PC-3 (cell line): ENCODE measurements at regions not wholly inside any gene's neighbourhood (a gene's known extent, or its start where the extent isn't known, plus 50 kb on each side); places are given as distances from the start of the nearest gene placed in this dataset.

Experiments
- EZH2phosphoT487 ChIP-seq: fragments of 300-600 bp; sonication (generic); IDR thresholded peaks from 2 replicates; pipeline ENCODE4 v1.6.1; 2018; ENCODE audit warnings: mild to moderate bottlenecking, antibody characterized with exemption, low read length, borderline replicate concordance
- TF ChIP-seq, protein P1 (sequence below): fragments of 300-600 bp; sonication (generic); conservative IDR thresholded peaks from 2 replicates; pipeline ENCODE4 v1.5.1; 2017; ENCODE audit warnings: antibody characterized with exemption, low read depth, mild to moderate bottlenecking, low read length

DNA sequence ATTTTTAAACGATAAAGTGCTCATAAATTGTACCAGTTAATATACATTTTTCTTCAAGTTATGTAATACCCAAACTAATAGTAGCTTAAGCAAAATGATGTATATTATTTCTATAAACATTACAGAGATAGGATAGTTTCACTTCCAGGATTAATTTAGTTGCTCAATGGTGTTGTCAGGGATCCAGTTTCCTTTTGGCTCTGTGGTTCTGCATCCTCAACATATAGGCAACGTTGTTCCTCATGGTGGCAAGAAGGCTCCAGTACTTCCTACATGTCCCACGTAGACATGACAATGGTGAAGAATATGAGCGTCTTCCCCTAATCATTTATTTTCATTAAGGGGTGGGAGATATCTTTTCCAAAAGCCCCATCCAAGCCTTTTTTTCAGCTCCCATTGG lies 60.7 kb upstream of the DCD start:
- TF ChIP-seq, protein P1, sequence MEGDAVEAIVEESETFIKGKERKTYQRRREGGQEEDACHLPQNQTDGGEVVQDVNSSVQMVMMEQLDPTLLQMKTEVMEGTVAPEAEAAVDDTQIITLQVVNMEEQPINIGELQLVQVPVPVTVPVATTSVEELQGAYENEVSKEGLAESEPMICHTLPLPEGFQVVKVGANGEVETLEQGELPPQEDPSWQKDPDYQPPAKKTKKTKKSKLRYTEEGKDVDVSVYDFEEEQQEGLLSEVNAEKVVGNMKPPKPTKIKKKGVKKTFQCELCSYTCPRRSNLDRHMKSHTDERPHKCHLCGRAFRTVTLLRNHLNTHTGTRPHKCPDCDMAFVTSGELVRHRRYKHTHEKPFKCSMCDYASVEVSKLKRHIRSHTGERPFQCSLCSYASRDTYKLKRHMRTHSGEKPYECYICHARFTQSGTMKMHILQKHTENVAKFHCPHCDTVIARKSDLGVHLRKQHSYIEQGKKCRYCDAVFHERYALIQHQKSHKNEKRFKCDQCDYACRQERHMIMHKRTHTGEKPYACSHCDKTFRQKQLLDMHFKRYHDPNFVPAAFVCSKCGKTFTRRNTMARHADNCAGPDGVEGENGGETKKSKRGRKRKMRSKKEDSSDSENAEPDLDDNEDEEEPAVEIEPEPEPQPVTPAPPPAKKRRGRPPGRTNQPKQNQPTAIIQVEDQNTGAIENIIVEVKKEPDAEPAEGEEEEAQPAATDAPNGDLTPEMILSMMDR: no peak
- TF ChIP-seq EZH2phosphoT487: no peak
